ENCODE measurements at regions not wholly inside any gene's neighbourhood (a gene's known extent, or its start where the extent isn't known, plus 50 kb on each side); places are given as distances from the start of the nearest gene placed in this dataset.

DNA sequence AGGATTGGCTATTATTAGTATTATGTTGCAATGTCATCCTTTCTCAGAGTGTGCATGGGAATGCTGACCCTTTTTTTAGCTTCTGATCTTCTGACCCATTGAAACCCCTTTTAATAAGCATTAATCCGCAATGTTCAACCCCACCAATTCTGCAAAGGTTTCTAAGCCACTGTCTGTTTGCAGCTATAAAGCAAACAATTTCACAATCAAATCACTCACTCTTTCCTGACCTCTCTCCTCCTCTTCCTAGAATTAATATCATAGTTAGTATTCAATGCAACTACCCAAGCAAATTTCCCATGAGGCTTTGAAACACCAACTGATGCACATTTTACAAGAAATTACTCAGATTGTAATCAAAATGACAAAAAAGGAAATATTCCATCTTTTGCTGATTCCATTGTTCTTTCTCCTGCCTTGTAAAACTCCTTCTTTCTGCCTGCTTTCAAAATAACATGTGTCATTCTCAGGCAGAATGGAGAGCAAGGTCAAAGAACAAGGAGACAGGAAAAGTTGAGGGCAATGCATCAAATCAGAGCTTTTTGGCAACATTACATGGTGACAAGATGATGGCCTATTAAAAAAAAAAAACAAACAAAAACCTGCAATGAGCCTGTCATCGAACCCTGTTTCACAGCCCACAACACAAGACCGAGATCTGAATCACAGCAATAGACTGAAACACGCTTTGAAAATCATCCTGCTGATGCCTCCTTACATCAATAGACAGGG, 253.2 kb upstream of the AR start:
- Histone ChIP-seq H3K79me2 (ENCODE audit: insufficient read depth) (no peaks in the 10 kb centered on the region), H2AFZ (ENCODE audit: low read depth) (no peak overlapping the region), H3F3A (replicated peaks; ENCODE audit: insufficient read depth) (no peaks in the 10 kb centered on the region), H3K27me3 (ENCODE audit: insufficient read depth) (no peaks in the 10 kb centered on the region), H3K27ac (ENCODE audit: low read depth in 2 of 2, low read length in 1 of 2) (no peak overlapping the region), H3K9ac (no peak overlapping the region), H3K4me1 (ENCODE audit: control insufficient read depth in 1 of 2, insufficient read depth in 2 of 2, low read depth in 1 of 2, low read length in 1 of 2) (no peaks in the 10 kb centered on the region), H3K36me3 (replicated peaks in 1 of 2; ENCODE audit: control insufficient read depth in 1 of 2, insufficient read depth in 2 of 2, low read length in 1 of 2) (no peaks in the 10 kb centered on the region), H3K9me3 (no peaks in the 10 kb centered on the region), H3K4me3 (ENCODE audit: low read depth in 2 of 2, low read length in 1 of 2) (no peak overlapping the region), H3K9me2 (no peaks in the 10 kb centered on the region), H3K4me2 (no peak overlapping the region), H4K20me1 (ENCODE audit: insufficient read depth) (no peaks in the 10 kb centered on the region)
- POLR2A ChIA-PET, result no interaction called here
- TF ChIP-seq GABPA (IDR thresholded peaks at IDR 0.05; ENCODE audit: low read depth), result no peak
- TF ChIP-seq YY1 (IDR thresholded peaks at IDR 0.05; ENCODE audit: low read depth), result no peak
- TF ChIP-seq, protein P1, sequence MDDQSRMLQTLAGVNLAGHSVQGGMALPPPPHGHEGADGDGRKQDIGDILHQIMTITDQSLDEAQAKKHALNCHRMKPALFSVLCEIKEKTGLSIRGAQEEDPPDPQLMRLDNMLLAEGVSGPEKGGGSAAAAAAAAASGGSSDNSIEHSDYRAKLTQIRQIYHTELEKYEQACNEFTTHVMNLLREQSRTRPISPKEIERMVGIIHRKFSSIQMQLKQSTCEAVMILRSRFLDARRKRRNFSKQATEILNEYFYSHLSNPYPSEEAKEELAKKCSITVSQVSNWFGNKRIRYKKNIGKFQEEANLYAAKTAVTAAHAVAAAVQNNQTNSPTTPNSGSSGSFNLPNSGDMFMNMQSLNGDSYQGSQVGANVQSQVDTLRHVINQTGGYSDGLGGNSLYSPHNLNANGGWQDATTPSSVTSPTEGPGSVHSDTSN (IDR thresholded peaks at IDR 0.05), result no peak
- no peak for TF ChIP-seq FOXJ3 (CRISPR knock-in tag; IDR thresholded peaks at IDR 0.05)
- no peak for TF ChIP-seq TAF1 (IDR thresholded peaks at IDR 0.05; ENCODE audit: borderline replicate concordance, low read depth, low read length)
- TF ChIP-seq, protein P2, sequence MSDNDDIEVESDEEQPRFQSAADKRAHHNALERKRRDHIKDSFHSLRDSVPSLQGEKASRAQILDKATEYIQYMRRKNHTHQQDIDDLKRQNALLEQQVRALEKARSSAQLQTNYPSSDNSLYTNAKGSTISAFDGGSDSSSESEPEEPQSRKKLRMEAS (IDR thresholded peaks at IDR 0.05; ENCODE audit: low read depth), result no peak
- TF ChIP-seq MEF2A (IDR thresholded peaks at IDR 0.05; ENCODE audit: borderline replicate concordance, low read depth), result no peak
- no peak for TF ChIP-seq SMC3 (IDR thresholded peaks at IDR 0.05; ENCODE audit: low read depth, low read length)
- CTCF ChIA-PET, result no interaction called here
- 5% methylated on average over 4 of the region's 4 CpGs for WGBS (ENCODE audit: low lambda C conversion rate)
- no peak for DNase-seq

DNA sequence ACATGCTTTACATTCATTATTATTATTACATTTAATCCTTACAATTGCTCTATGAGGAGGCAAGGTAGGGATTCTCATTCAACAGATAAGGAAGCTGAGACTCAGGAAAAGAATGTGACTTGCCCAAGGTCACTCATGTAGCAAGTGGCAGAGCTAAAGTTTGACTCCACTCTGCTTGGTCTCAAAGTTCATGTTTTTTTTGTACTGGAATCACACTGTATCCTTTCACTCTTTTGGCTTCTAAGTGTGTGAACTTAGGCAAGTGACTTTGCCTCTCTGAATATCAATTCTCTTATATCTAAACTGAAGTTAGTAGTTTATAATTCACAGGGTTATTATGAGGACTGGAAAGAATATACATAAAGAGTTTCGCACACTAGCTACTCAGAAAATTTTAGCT, 247.9 kb upstream of the AR start:
- H2AFZ ChIP-seq (ENCODE audit: low read depth), result no peak overlapping the region
- no peaks in the 10 kb centered on the region for H3F3A ChIP-seq (replicated peaks; ENCODE audit: insufficient read depth)
- H3K79me2 ChIP-seq (ENCODE audit: insufficient read depth), result no peaks in the 10 kb centered on the region
- H3K4me1 ChIP-seq (ENCODE audit: control insufficient read depth in 1 of 2, insufficient read depth in 2 of 2, low read depth in 1 of 2, low read length in 1 of 2), result no peaks in the 10 kb centered on the region
- no peak overlapping the region for H3K4me2 ChIP-seq
- H3K36me3 ChIP-seq (replicated peaks in 1 of 2; ENCODE audit: control insufficient read depth in 1 of 2, insufficient read depth in 2 of 2, low read length in 1 of 2), result no peaks in the 10 kb centered on the region
- DNase-seq, result no peak
- H3K4me3 ChIP-seq (ENCODE audit: low read depth in 2 of 2, low read length in 1 of 2), result no peak overlapping the region
- POLR2A ChIA-PET, result no interaction called here
- no peaks in the 10 kb centered on the region for H4K20me1 ChIP-seq (ENCODE audit: insufficient read depth)
- H3K9me2 ChIP-seq, result no peaks in the 10 kb centered on the region
- H3K9ac ChIP-seq, result no peak overlapping the region
- no peaks in the 10 kb centered on the region for H3K9me3 ChIP-seq
- CTCF ChIA-PET, result interaction anchor here (0.9 to 1.0 kb wide), 2 partner anchors 11 to 219 kb away, joined by 3 read pairs; no protein-coding TSS in a partner anchor
- 8% methylated on average over 1 of the region's 1 CpG for WGBS (ENCODE audit: low lambda C conversion rate)
- no peak overlapping the region for H3K27ac ChIP-seq (ENCODE audit: low read depth in 2 of 2, low read length in 1 of 2)
- H3K27me3 ChIP-seq (ENCODE audit: insufficient read depth), result no peaks in the 10 kb centered on the region
- TF ChIP-seq TEAD4 (IDR thresholded peaks at IDR 0.05; ENCODE audit: borderline replicate concordance, insufficient read depth) (no peak), SMC3 (IDR thresholded peaks at IDR 0.05; ENCODE audit: low read depth, low read length) (no peak), FOSL2 (IDR thresholded peaks at IDR 0.05; ENCODE audit: borderline replicate concordance, low read depth) (no peak), RXRA (IDR thresholded peaks at IDR 0.05; ENCODE audit: borderline replicate concordance, low read depth) (no peak), FOXJ3 (CRISPR knock-in tag; IDR thresholded peaks at IDR 0.05) (no peak), EP300 (IDR thresholded peaks at IDR 0.05; ENCODE audit: borderline replicate concordance in 1 of 2, low read depth in 1 of 2, low read length in 1 of 2) (no peak), POLR2AphosphoS5 (IDR thresholded peaks at IDR 0.05; ENCODE audit: low read depth, low read length) (no peak), NRF1 (IDR thresholded peaks at IDR 0.05; ENCODE audit: low read depth, low read length) (no peak), GATA2 (CRISPR knock-in tag; IDR thresholded peaks at IDR 0.05) (no peak), TAF1 (IDR thresholded peaks at IDR 0.05; ENCODE audit: borderline replicate concordance, low read depth, low read length) (no peak), NFIC (IDR thresholded peaks at IDR 0.05; ENCODE audit: borderline replicate concordance) (no peak), MXI1 (IDR thresholded peaks at IDR 0.05; ENCODE audit: low read depth, low read length) (no peak), CHD2 (IDR thresholded peaks at IDR 0.05; ENCODE audit: low read length, partially characterized antibody) (no peak), GABPA (IDR thresholded peaks at IDR 0.05; ENCODE audit: low read depth) (no peak)
- TF ChIP-seq, protein P3, sequence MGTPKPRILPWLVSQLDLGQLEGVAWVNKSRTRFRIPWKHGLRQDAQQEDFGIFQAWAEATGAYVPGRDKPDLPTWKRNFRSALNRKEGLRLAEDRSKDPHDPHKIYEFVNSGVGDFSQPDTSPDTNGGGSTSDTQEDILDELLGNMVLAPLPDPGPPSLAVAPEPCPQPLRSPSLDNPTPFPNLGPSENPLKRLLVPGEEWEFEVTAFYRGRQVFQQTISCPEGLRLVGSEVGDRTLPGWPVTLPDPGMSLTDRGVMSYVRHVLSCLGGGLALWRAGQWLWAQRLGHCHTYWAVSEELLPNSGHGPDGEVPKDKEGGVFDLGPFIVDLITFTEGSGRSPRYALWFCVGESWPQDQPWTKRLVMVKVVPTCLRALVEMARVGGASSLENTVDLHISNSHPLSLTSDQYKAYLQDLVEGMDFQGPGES (IDR thresholded peaks at IDR 0.05; ENCODE audit: low read depth, low read length), result no peak
- TF ChIP-seq, protein P4, sequence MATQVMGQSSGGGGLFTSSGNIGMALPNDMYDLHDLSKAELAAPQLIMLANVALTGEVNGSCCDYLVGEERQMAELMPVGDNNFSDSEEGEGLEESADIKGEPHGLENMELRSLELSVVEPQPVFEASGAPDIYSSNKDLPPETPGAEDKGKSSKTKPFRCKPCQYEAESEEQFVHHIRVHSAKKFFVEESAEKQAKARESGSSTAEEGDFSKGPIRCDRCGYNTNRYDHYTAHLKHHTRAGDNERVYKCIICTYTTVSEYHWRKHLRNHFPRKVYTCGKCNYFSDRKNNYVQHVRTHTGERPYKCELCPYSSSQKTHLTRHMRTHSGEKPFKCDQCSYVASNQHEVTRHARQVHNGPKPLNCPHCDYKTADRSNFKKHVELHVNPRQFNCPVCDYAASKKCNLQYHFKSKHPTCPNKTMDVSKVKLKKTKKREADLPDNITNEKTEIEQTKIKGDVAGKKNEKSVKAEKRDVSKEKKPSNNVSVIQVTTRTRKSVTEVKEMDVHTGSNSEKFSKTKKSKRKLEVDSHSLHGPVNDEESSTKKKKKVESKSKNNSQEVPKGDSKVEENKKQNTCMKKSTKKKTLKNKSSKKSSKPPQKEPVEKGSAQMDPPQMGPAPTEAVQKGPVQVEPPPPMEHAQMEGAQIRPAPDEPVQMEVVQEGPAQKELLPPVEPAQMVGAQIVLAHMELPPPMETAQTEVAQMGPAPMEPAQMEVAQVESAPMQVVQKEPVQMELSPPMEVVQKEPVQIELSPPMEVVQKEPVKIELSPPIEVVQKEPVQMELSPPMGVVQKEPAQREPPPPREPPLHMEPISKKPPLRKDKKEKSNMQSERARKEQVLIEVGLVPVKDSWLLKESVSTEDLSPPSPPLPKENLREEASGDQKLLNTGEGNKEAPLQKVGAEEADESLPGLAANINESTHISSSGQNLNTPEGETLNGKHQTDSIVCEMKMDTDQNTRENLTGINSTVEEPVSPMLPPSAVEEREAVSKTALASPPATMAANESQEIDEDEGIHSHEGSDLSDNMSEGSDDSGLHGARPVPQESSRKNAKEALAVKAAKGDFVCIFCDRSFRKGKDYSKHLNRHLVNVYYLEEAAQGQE (IDR thresholded peaks at IDR 0.05; ENCODE audit: low read depth, low read length), result no peak
- TF ChIP-seq, protein P5, sequence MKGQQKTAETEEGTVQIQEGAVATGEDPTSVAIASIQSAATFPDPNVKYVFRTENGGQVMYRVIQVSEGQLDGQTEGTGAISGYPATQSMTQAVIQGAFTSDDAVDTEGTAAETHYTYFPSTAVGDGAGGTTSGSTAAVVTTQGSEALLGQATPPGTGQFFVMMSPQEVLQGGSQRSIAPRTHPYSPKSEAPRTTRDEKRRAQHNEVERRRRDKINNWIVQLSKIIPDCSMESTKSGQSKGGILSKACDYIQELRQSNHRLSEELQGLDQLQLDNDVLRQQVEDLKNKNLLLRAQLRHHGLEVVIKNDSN (IDR thresholded peaks at IDR 0.05; ENCODE audit: borderline replicate concordance, low read depth), result no peak
